CD8-positive, alpha-beta memory T cell (primary cell): ENCODE measurements at regions not wholly inside any gene's neighbourhood (a gene's known extent, or its start where the extent isn't known, plus 50 kb on each side); places are given as distances from the start of the nearest gene placed in this dataset.

ENCODE experiments used
- CTCF ChIA-PET: fragments of 350-600 bp; sonication (Branson Sonifier 250); formaldehyde crosslinking; loops from one replicate; lab custom pipeline; 2021; ENCODE audit warnings: antibody characterized with exemption; lab: Charles Lee
- POLR2A ChIA-PET: fragments of 350-600 bp; sonication (Branson Sonifier 250); formaldehyde crosslinking; loops from one replicate; lab custom pipeline; 2021; ENCODE audit warnings: antibody characterized with exemption; lab: Charles Lee
- DNase-seq, 5 donors: peaks; one replicate each; pipeline versions ENCODE4 v3.0.0 to v3.0.0-alpha.2; 2020 to 2022; ENCODE audit warnings: mixed read lengths in 1 of 5
- H3K27ac ChIP-seq: one replicate; pipeline ENCODE4 v1.7.0; 2013; ENCODE audit warnings: low read depth, mild to moderate bottlenecking, low read length, moderate library complexity
- H3K27me3 ChIP-seq: 2 replicates; pipeline ENCODE4 v1.7.0; 2013; ENCODE audit warnings: low read length, mild to moderate bottlenecking; ENCODE audit not compliant: insufficient read depth, poor library complexity, severe bottlenecking
- H3K36me3 ChIP-seq: 2 replicates; pipeline ENCODE4 v1.7.0; 2013; ENCODE audit warnings: mild to moderate bottlenecking, low read length, moderate library complexity; ENCODE audit not compliant: insufficient read depth
- H3K4me1 ChIP-seq: 2 replicates; pipeline ENCODE4 v1.7.0; 2013; ENCODE audit warnings: mild to moderate bottlenecking, low read length, moderate library complexity; ENCODE audit not compliant: insufficient read depth
- H3K4me3 ChIP-seq: 2 replicates; pipeline ENCODE4 v1.7.0; 2013; ENCODE audit warnings: mild to moderate bottlenecking, low read length
- H3K9me3 ChIP-seq: 2 replicates; pipeline ENCODE4 v1.7.0; 2013; ENCODE audit warnings: mild to moderate bottlenecking, low read length
- H3K27ac Mint-ChIP-seq, 8 donors: one replicate each; pipeline ENCODE4 v1.8.0; 2020 to 2021; ENCODE audit warnings: mixed read lengths in 8 of 8, mild to moderate bottlenecking in 6 of 8, inconsistent platforms in 3 of 8, moderate library complexity in 3 of 8
- H3K27me3 Mint-ChIP-seq, 2 donors: one replicate each; pipeline ENCODE4 v1.8.0; 2020 to 2021; ENCODE audit warnings: mixed read lengths in 2 of 2, mild to moderate bottlenecking in 1 of 2, moderate library complexity in 1 of 2
- H3K36me3 Mint-ChIP-seq, 3 donors: one replicate each; pipeline ENCODE4 v1.8.0; 2020 to 2021; ENCODE audit warnings: mixed read lengths in 3 of 3, inconsistent platforms in 1 of 3, mild to moderate bottlenecking in 1 of 3
- H3K4me1 Mint-ChIP-seq, 3 donors: one replicate each; pipeline ENCODE4 v1.8.0; 2020 to 2021; ENCODE audit warnings: mixed read lengths in 3 of 3, inconsistent platforms in 1 of 3, mild to moderate bottlenecking in 1 of 3
- H3K4me3 Mint-ChIP-seq, 7 donors: one replicate each; pipeline ENCODE4 v1.8.0; 2020 to 2021; ENCODE audit warnings: mixed read lengths in 7 of 7, mild to moderate bottlenecking in 6 of 7, moderate library complexity in 4 of 7, inconsistent platforms in 2 of 7
- H3K9me3 Mint-ChIP-seq, 5 donors: one replicate each; pipeline ENCODE4 v1.8.0; 2020 to 2022; ENCODE audit warnings: mixed read lengths in 5 of 5, mild to moderate bottlenecking in 3 of 5, moderate library complexity in 2 of 5, inconsistent platforms in 1 of 5

- H3K4me3 ChIP-seq, result no peak overlapping the region
- ChIA-PET CTCF (interaction anchor here (1.0 kb wide), 1 partner anchor 49 kb away, joined by 3 read pairs; no protein-coding TSS in a partner anchor), POLR2A (interaction anchor here (0.5 kb wide), 1 partner anchor 34 kb away, joined by 3 read pairs; no protein-coding TSS in a partner anchor)
- Mint-ChIP-seq H3K9me3 (peaks cover 17 to 32% (median 21%) of the 10 kb centered on the region in 5 donors), H3K27me3 (no peaks in the 10 kb centered on the region), H3K4me3 (no peak overlapping the region), H3K36me3 (peaks cover 0 to 43% (median 1%) of the 10 kb centered on the region in 3 donors), H3K4me1 (peaks cover 9 to 16% (median 10%) of the 10 kb centered on the region in 3 donors), H3K27ac (no peak overlapping the region)
- no peaks in the 10 kb centered on the region for H3K4me1 ChIP-seq
- H3K27ac ChIP-seq, result no peak overlapping the region
- no peaks in the 10 kb centered on the region for H3K36me3 ChIP-seq
- no peaks in the 10 kb centered on the region for H3K27me3 ChIP-seq
- peaks cover 4% of the 10 kb centered on the region for H3K9me3 ChIP-seq
- no peak for DNase-seq
These were observed 120.0 kb upstream of the TAB2 start for GRCh38 chr6:149197482-149197881.

- POLR2A ChIA-PET, result no interaction called here
- Mint-ChIP-seq H3K4me1 (peaks cover 9 to 16% (median 10%) of the 10 kb centered on the region in 3 donors), H3K9me3 (peaks cover 17 to 32% (median 21%) of the 10 kb centered on the region in 5 donors), H3K4me3 (no peak overlapping the region), H3K27me3 (no peaks in the 10 kb centered on the region), H3K36me3 (peaks cover 1 to 43% (median 2%) of the 10 kb centered on the region in 3 donors), H3K27ac (no peak overlapping the region)
- Histone ChIP-seq H3K27me3 (no peaks in the 10 kb centered on the region), H3K4me1 (no peaks in the 10 kb centered on the region), H3K4me3 (no peak overlapping the region), H3K9me3 (peaks cover 4% of the 10 kb centered on the region), H3K27ac (no peak overlapping the region), H3K36me3 (no peaks in the 10 kb centered on the region)
- no peak for DNase-seq
- CTCF ChIA-PET, result interaction anchor here (1.7 kb wide), 1 partner anchor 153 kb away, joined by 3 read pairs; no protein-coding TSS in a partner anchor
These were observed 119.2 kb upstream of the TAB2 start for GRCh38 chr6:149198265-149198664.

- peaks cover 1 to 43% (median 3%) of the 10 kb centered on the region in 3 donors for H3K36me3 Mint-ChIP-seq
- H3K4me3 Mint-ChIP-seq, result no peak overlapping the region
- Histone ChIP-seq H3K9me3 (peaks cover 4% of the 10 kb centered on the region), H3K27ac (no peak overlapping the region), H3K4me3 (no peak overlapping the region), H3K27me3 (no peaks in the 10 kb centered on the region), H3K36me3 (no peaks in the 10 kb centered on the region), H3K4me1 (no peaks in the 10 kb centered on the region)
- DNase-seq, result no peak
- H3K27ac Mint-ChIP-seq, result peak overlapping the region in 3 of 8 donors; percentile 2 to 42 (median 14)
- ChIA-PET POLR2A (no interaction called here), CTCF (no interaction called here)
- peaks cover 17 to 32% (median 21%) of the 10 kb centered on the region in 5 donors for H3K9me3 Mint-ChIP-seq
- H3K27me3 Mint-ChIP-seq, result no peaks in the 10 kb centered on the region
- peaks cover 0 to 2% (median 1%) of the 10 kb centered on the region in 3 donors for H3K4me1 Mint-ChIP-seq
These were observed 117.1 kb upstream of the TAB2 start for GRCh38 chr6:149200282-149200945.

- Mint-ChIP-seq H3K9me3 (peaks cover 17 to 32% (median 21%) of the 10 kb centered on the region in 5 donors), H3K4me3 (no peak overlapping the region), H3K4me1 (no peaks in the 10 kb centered on the region), H3K36me3 (peaks cover 1 to 43% (median 3%) of the 10 kb centered on the region in 3 donors), H3K27ac (no peak overlapping the region), H3K27me3 (no peaks in the 10 kb centered on the region)
- no peaks in the 10 kb centered on the region for H3K27me3 ChIP-seq
- H3K4me3 ChIP-seq, result no peak overlapping the region
- CTCF ChIA-PET, result no interaction called here
- H3K36me3 ChIP-seq, result no peaks in the 10 kb centered on the region
- H3K9me3 ChIP-seq, result peaks cover 4% of the 10 kb centered on the region
- DNase-seq, result no peak
- POLR2A ChIA-PET, result no interaction called here
- no peaks in the 10 kb centered on the region for H3K4me1 ChIP-seq
- H3K27ac ChIP-seq, result no peak overlapping the region
These were observed 116.3 kb upstream of the TAB2 start for GRCh38 chr6:149201068-149201655.

- peaks cover 14 to 29% (median 18%) of the 10 kb centered on the region in 5 donors for H3K9me3 Mint-ChIP-seq
- DNase-seq, result no peak
- Histone ChIP-seq H3K27ac (no peak overlapping the region), H3K36me3 (no peaks in the 10 kb centered on the region), H3K9me3 (peaks cover 4% of the 10 kb centered on the region), H3K4me1 (no peaks in the 10 kb centered on the region), H3K4me3 (no peak overlapping the region), H3K27me3 (no peaks in the 10 kb centered on the region)
- no peaks in the 10 kb centered on the region for H3K4me1 Mint-ChIP-seq
- ChIA-PET POLR2A (no interaction called here), CTCF (no interaction called here)
- H3K36me3 Mint-ChIP-seq, result peaks cover 1 to 36% (median 3%) of the 10 kb centered on the region in 3 donors
- H3K4me3 Mint-ChIP-seq, result no peak overlapping the region
- H3K27me3 Mint-ChIP-seq, result no peaks in the 10 kb centered on the region
- H3K27ac Mint-ChIP-seq, result no peak overlapping the region
These were observed 115.4 kb upstream of the TAB2 start for GRCh38 chr6:149202100-149202499.

GRCh38 chr6:149202952-149203351 is 114.6 kb upstream of the TAB2 start:
- ChIA-PET CTCF (no interaction called here), POLR2A (no interaction called here)

GRCh38 chr6:149203509-149203908 is 114.0 kb upstream of the TAB2 start:
- no peaks in the 10 kb centered on the region for H3K4me1 Mint-ChIP-seq
- Histone ChIP-seq H3K9me3 (peaks cover 4% of the 10 kb centered on the region), H3K27me3 (no peaks in the 10 kb centered on the region), H3K4me1 (no peaks in the 10 kb centered on the region), H3K27ac (no peak overlapping the region), H3K4me3 (no peak overlapping the region), H3K36me3 (no peaks in the 10 kb centered on the region)
- no peak overlapping the region for H3K4me3 Mint-ChIP-seq
- peaks cover 1 to 22% (median 4%) of the 10 kb centered on the region in 3 donors for H3K36me3 Mint-ChIP-seq
- H3K9me3 Mint-ChIP-seq, result peaks cover 4 to 18% (median 12%) of the 10 kb centered on the region in 5 donors
- no peak overlapping the region for H3K27ac Mint-ChIP-seq
- no peaks in the 10 kb centered on the region for H3K27me3 Mint-ChIP-seq
- POLR2A ChIA-PET, result interaction anchor here (0.5 kb wide), 1 partner anchor 256 kb away, joined by 5 read pairs; no protein-coding TSS in a partner anchor
- no peak for DNase-seq
- CTCF ChIA-PET, result no interaction called here

More at GRCh38 chr6:149202952-149203351, 114.6 kb upstream of the TAB2 start:
- H3K27me3 ChIP-seq, result no peaks in the 10 kb centered on the region
- H3K4me3 ChIP-seq, result no peak overlapping the region
- Mint-ChIP-seq H3K4me1 (no peaks in the 10 kb centered on the region), H3K27me3 (no peaks in the 10 kb centered on the region), H3K27ac (peak overlapping the region in 2 of 8 donors; percentile 24 to 82), H3K36me3 (peaks cover 1 to 27% (median 4%) of the 10 kb centered on the region in 3 donors), H3K9me3 (peaks cover 8 to 23% (median 17%) of the 10 kb centered on the region in 5 donors), H3K4me3 (no peak overlapping the region)
- no peak for DNase-seq
- no peaks in the 10 kb centered on the region for H3K36me3 ChIP-seq
- no peak overlapping the region for H3K27ac ChIP-seq
- H3K9me3 ChIP-seq, result peaks cover 4% of the 10 kb centered on the region
- no peaks in the 10 kb centered on the region for H3K4me1 ChIP-seq

- ChIA-PET POLR2A (no interaction called here), CTCF (no interaction called here)
- no peak overlapping the region for H3K27ac ChIP-seq
- peaks cover 0 to 26% (median 0%) of the 10 kb centered on the region in 3 donors for H3K4me1 Mint-ChIP-seq
- DNase-seq, result no peak
- no peaks in the 10 kb centered on the region for H3K27me3 ChIP-seq
- no peaks in the 10 kb centered on the region for H3K27me3 Mint-ChIP-seq
- H3K4me1 ChIP-seq, result peaks cover 29% of the 10 kb centered on the region
- H3K9me3 ChIP-seq, result no peaks in the 10 kb centered on the region
- no peak overlapping the region for H3K4me3 ChIP-seq
- peaks cover 0 to 2% (median 0%) of the 10 kb centered on the region in 3 donors for H3K36me3 Mint-ChIP-seq
- no peaks in the 10 kb centered on the region for H3K36me3 ChIP-seq
- peak overlapping the region in 1 of 7 donors; percentile 20 for H3K4me3 Mint-ChIP-seq
- H3K27ac Mint-ChIP-seq, result no peak overlapping the region
- no peaks in the 10 kb centered on the region for H3K9me3 Mint-ChIP-seq
These were observed 109.3 kb upstream of the TAB2 start for GRCh38 chr6:149208134-149208601.
